Activated CD4-positive, alpha-beta T cell treated with anti-CD3 and anti-CD28 coated beads for 4 hours (primary cell): ENCODE measurements at regions not wholly inside any gene's neighbourhood (a gene's known extent, or its start where the extent isn't known, plus 50 kb on each side); places are given as distances from the start of the nearest gene placed in this dataset.
"Not testable (repeated sequence)": the region's sequence is repeated elsewhere in the genome, so short reads cannot be mapped to it uniquely, and the experiment has no call there.

ENCODE experiments used
- DNase-seq, 2 donors: peaks; one replicate each; pipeline ENCODE4 v3.0.0-alpha.2; 2020

DNA sequence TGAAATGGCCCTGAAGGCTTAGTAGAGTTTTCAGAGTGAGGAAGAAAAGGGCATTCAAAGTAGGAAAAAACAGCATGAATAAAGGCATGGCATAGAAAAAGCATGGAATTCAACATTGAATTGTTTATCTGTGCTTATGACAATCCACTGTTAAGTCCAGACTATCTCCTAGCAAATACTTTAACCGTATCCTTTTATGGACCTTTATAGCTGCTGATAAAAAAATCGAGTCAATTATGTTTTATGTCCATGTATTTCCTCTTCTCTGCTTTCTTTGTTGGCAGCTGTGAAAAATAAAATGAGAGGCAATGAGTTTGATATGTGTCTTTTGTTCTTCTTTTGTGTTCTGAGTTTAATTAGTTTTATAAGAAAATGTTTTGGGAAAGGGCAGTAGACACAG is 70.4 kb downstream of the TDRD15 start:
- no peak for DNase-seq

DNA sequence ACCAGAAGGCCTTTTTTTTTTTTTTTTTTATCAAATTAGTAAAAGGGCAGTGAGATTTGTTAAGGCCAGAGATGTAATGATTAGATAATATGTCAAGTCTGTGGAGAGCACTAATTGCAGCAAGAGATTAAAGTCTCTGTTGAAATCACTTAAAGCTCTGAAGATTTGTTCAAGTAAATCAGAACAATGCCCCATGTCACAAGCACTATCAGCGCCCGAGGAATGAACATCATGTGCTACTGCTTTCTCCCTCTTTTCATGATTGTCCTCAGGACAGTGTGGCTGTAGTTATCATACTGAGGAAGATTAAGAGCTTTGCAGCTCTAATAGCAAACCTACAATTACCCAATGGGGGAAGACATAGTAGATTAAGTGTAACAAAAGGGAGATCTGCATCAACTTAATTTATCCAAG is 71.1 kb downstream of the TDRD15 start:
- no peak for DNase-seq

GRCh38 chr2:21195326-21195725 is 71.6 kb downstream of the TDRD15 start:
- DNase-seq: no peak

GRCh38 chr2:21198637-21199036 is 74.9 kb downstream of the TDRD15 start:
- no peak for DNase-seq

DNA sequence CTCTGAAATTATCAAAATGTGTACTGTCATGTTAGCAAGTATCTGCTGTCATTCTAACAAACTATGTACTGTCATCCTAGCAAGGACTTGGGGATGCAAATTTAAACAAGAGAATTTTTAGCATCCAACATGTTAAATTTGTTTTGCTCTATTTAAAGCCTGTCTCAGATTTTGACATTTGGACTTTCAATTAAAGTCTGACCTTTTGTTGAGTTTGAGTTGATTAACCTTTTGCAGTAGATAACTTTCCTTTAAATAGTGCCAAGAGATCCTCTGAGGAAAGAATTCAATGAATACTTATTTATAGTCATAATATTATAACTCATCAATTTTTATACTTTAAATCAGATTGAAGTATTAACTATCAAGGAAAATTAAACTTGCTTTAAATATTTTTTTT is 80.2 kb downstream of the TDRD15 start:
- DNase-seq: no peak

- DNase-seq: not testable (repeated sequence)
Measured at GRCh38 chr2:21214085-21214484, 90.3 kb downstream of the TDRD15 start.

DNA sequence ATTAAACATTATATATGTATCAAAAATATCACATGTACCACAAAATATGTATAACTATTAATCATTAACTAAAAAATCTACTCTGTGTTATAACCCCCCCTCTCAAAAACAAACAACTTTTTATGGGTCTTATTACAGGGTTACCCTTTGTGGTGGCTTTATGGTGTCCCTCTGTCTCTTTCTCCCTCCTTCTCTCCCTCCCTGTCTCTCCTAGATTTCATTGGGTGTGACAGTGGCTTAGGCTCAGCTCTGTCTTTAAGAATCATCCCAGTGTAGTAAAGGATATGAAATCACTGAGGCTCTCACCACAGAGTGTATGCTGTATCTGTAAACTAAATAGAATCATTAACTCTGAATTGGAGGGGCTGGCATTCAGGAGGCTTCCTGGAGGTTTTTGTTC is 93.7 kb downstream of the TDRD15 start:
- no peak for DNase-seq

DNA sequence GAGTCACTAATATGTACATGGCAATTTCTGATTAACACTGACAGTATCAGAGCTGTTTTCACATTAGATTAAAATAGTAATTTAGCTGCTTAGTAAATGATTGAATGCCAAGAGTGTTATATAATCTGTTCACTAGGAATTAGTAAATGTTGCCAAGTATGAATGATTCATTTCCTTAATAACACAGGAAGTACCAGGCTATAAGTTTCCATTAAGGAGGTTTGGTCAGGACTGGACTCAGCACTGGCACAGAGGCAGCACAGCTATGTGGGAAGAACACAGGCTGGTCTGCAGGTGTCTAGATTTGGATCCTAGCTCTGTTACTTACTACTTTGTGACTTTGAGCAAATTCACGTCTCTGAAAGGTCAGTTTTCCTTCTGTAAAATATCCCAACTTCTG is 97.2 kb downstream of the TDRD15 start:
- DNase-seq: no peak

GRCh38 chr2:21223618-21224017 is 99.8 kb downstream of the TDRD15 start:
- DNase-seq: no peak

DNA sequence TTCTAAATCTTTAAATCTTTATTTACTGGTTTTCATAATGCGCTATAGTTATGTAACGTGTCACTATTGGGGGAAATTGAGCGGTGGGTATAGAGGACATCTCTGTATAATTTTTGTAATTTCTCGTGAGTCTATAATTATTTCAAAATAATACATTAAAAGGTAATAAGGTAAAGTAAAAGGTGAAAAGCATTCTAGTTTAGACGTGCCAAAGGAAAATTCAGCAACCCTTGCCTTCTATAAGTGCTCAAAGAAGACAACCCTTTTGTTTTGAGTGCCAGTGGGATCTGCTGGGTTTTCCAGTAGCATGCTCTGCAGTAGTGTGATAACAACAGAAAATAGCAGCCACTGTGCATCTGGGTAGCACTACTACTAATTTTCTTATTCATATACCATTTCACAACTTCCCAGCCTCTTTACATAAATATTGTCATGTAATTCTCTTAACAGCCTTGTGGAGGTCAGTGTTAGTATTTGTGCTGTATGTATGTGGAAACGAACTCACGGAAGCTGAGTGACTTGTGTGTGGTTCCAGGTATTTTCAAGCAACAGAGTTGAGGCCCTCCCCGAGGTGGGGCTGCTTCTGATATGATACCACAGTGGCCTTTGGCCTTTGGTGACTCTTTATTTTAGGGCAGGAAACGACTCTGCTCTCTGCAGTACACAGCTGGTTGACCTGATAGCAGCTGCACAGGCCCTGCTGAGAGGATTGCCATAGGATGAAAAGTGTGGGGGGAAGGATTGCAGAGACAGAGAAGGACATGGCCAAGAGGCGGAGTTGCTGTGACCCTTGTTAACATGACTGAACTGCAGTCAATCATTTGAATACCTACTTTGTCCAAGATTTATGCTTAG is 104.5 kb downstream of the TDRD15 start:
- no peak for DNase-seq

GRCh38 chr2:21229302-21229701 is 105.5 kb downstream of the TDRD15 start:
- no peak for DNase-seq

DNA sequence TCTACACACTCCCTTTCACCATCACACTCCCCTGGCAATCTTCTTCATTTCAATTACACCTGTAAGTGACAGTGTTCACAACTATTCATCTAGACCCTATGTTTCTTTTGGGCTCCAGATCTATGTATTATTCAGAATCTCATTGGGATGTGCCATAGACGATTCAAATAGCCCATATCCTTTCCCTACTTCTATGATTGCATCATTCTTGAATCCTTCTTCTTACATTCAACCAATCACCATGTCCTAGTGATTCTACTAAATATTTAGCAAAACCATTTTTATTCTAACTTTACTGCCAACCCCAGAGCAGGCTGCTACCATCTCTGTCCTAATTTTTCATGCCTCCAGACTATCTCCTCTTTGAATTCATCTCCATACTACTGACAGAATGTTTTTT is 106.4 kb downstream of the TDRD15 start:
- no peak for DNase-seq

DNA sequence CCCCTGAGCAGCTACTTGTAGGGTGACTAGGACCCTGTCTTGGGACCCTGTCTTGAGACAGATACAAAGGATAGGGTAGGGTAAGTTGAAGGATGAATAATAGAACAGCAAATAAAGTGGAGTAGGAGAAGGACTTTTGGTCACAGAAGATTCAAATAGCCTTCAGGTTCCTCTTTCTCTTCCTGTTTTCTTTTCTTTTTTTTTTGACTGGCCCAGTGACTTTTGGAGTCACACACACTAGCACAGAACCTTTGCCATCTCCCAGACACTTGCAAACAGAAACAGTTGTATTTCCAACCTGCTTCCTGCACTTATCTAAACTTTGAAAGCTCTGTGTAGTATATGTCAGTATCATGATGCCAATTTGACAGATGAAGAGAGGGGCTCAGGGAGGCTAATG is 108.2 kb downstream of the TDRD15 start:
- no peak for DNase-seq

DNA sequence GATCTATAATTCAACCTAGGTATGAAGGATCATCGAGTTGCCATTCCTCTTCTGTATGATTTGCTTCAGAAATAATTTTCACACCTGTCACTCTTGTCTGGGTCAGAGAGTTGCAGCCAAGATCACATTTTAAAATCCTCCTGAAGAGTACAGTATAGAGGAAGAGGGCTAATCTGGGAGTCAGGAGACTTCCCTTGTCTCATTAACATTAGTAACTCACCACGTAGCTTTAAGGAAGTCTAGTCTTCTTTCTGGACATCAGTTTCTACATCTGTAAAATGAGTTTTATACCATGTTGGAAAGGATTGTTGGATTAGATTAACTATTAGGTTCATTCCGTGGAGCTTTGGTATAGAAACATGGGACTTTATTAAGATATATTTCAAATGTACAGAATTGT is 109.4 kb downstream of the TDRD15 start:
- no peak for DNase-seq

- DNase-seq: no peak
Measured at GRCh38 chr2:21234001-21234400, 110.2 kb downstream of the TDRD15 start.

DNA sequence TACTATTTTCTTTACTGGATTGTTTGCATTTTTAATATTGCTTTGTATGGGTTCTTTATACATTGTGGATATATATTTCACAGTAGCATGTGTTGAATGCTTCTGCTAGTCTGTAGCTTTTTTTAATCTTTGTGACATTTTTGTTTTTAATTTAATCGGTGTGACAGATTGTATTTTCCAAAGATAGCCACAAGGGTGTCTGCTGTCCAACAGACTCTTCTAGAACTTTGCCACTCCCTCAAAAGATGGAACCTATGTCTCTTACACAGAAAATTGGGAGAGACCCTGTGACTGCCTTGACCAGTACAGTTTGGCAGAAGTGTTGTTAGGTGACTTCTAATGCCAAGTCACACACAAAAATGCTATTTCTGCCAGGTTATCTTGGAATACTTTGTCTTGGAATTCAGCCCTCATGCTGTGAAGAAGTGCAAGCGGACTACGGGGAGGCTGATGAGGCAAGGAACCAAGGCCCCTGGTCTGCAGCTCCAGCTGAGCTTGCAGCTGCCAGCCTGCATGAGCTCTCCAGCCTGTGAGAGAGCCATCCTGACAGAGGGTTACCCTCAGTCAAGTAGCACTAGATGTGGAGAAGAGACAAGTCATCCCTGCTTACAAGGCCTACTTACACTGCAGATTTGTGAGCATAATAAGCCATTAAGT is 110.8 kb downstream of the TDRD15 start:
- DNase-seq: no peak

- DNase-seq: not testable (repeated sequence)
Measured at GRCh38 chr2:21239749-21240148, 116.0 kb downstream of the TDRD15 start.

- no peak for DNase-seq
Measured at GRCh38 chr2:21244161-21244560, 120.4 kb downstream of the TDRD15 start.

DNA sequence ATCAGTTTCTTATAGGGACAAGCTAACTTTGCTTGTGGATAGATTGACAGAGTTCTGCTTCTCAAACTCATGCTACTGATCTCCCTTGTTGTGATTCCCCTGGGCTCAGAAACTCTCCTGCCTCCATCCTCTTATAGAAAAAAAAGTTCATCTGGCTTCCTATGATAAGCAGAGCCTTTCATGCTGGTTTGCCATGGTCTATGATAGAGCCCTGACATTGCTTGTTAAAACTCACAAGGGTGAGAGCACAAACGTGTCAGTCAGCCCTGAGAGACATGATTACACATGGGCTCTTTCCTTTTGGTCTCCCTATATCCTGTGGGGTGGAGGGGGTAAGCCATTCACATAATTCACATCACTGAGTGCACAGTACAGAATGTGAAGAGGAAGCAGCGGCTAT is 121.8 kb downstream of the TDRD15 start:
- DNase-seq: no peak

- DNase-seq: no peak
Measured at GRCh38 chr2:21249367-21249766, 125.6 kb downstream of the TDRD15 start.

DNA sequence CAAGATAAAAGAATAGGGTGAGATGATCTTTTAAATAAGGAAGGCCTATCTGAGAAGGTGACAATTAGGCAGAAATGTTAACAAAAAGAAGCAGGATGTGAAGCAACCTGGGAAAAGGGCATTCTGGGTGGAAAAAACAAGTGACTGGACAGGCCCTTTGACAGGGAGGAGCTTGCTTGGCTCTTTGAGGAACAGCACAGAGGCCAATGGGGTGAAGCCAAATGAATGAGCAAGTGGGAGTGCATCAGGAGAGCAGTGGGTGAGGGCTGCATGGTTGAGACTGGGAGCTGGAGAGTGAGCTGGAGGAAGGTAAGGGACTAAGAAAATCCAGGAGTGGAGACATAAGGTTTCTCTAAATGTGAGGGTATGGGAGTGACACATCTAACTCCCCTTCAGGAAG is 126.9 kb downstream of the TDRD15 start:
- no peak for DNase-seq

DNA sequence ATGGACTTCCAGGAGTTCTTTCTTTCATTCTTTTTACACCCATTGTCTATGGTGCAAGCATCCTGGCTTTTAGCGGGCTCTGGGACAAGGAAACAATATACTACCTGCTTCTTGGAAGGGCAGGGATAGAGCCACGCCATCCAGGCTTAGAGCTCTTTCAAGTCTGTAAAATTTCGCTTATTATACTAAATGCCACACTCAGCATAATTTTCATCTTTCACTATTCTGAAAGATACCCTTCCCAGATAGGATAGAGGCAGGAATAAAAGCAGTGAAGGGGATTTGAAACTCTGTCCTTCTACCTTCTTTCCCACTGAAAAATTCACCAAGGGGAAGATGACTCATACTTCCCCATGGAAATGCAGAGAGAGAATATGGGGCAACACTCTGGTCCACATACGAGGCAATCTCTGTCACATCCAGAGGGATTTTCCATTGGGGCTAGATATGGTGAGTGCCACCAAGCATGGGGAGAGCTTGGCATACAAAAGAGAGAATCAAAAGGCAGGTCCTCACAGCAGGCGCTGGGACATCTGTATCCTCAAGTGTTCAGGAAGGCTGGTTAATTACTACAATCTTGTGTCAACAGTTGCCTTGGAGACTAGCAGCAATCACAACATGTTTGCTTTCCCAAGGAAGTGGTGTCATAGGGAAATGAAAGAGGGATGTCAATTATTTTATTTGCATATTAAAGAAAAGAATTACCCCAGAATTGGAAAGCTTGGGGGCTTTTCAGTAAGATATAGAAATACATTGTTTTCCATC is 127.6 kb downstream of the TDRD15 start:
- DNase-seq: no peak

GRCh38 chr2:21253311-21254027 is 129.7 kb downstream of the TDRD15 start:
- no peak for DNase-seq
